ENCODE measurements at regions not wholly inside any gene's neighbourhood (a gene's known extent, or its start where the extent isn't known, plus 50 kb on each side); places are given as distances from the start of the nearest gene placed in this dataset.

- WGBS (ENCODE audit: insufficient coverage, low coverage, missing lambda C conversion rate): 0% methylated on average over 3 of the region's 3 CpGs
- TF ChIP-seq ZNF609 (CRISPR knock-in tag; IDR thresholded peaks at IDR 0.05; ENCODE audit: borderline replicate concordance) (no peak), ZBTB33 (CRISPR knock-in tag; IDR thresholded peaks at IDR 0.05) (no peak), CLOCK (CRISPR knock-in tag; IDR thresholded peaks at IDR 0.05; ENCODE audit: borderline replicate concordance) (no peak), NONO (IDR thresholded peaks at IDR 0.05; ENCODE audit: low read depth in 2 of 2, low read length in 1 of 2) (no peak), ZNF253 (CRISPR knock-in tag; conservative IDR thresholded peaks at IDR 0.05) (no peak), ZBTB11 (CRISPR knock-in tag; IDR thresholded peaks at IDR 0.05) (no peak), ELK3 (CRISPR knock-in tag; IDR thresholded peaks at IDR 0.05) (no peak)
Measured at GRCh38 chr9:80320916-80321315, 749.2 kb downstream of the TLE4 start.

More at GRCh38 chr9:80320916-80321315, 749.2 kb downstream of the TLE4 start:
- intact Hi-C loops (cut with micrococcal nuclease): no loop called here
- Histone ChIP-seq H3K4me1 (replicated peaks in 1 of 2; ENCODE audit: control insufficient read depth in 2 of 2, insufficient read depth in 2 of 2, low read length in 2 of 2) (no peaks in the 10 kb centered on the region), H3K9ac (ENCODE audit: insufficient read depth in 1 of 2, low read depth in 2 of 2, low read length in 2 of 2) (no peak overlapping the region), H3K27ac (ENCODE audit: extremely low read depth, low read depth, low read length) (no peak overlapping the region), H3K4me2 (ENCODE audit: insufficient read depth, low read length) (no peak overlapping the region), H3K79me2 (ENCODE audit: control insufficient read depth, insufficient read depth, low read length) (no peaks in the 10 kb centered on the region), H3K4me3 (no peak overlapping the region), H3K9me3 (replicated peaks; ENCODE audit: control insufficient read depth, insufficient read depth, low read depth, low read length) (no peaks in the 10 kb centered on the region), H3K27me3 (ENCODE audit: control insufficient read depth in 2 of 2, insufficient read depth in 2 of 2, low read length in 2 of 2) (no peaks in the 10 kb centered on the region), H4K20me1 (replicated peaks; ENCODE audit: control insufficient read depth, insufficient read depth, low read length) (no peaks in the 10 kb centered on the region), H3K9me1 (ENCODE audit: control insufficient read depth, insufficient read depth, low read length) (no peaks in the 10 kb centered on the region), H3K36me3 (ENCODE audit: control insufficient read depth, insufficient read depth, low read length) (no peaks in the 10 kb centered on the region), H2AFZ (ENCODE audit: low read depth, low read length) (no peak overlapping the region)
- ChIA-PET CTCF (ENCODE audit: low intra/inter-chr PET ratio) (no interaction called here), POLR2A (no interaction called here)
- DNase-seq (ENCODE audit: extremely low read depth in 1 of 4, low spot score in 3 of 4) (no peak), ATAC-seq (no peak), FAIRE-seq (no peak)
- in situ Hi-C loops (cut with MboI): no loop called here
- no TSS peak for BruUV-seq (replicated peaks)
